ENCODE measurements at regions not wholly inside any gene's neighbourhood (a gene's known extent, or its start where the extent isn't known, plus 50 kb on each side); places are given as distances from the start of the nearest gene placed in this dataset.

- TF ChIP-seq KDM1A (IDR thresholded peaks at IDR 0.05; ENCODE audit: borderline replicate concordance, low read length), result no peak
- TF ChIP-seq TBP (IDR thresholded peaks at IDR 0.05; ENCODE audit: low read depth, low read length), result no peak
Observed at GRCh38 chr4:124910327-124910726, 197.8 kb upstream of the ANKRD50 start (continued).

Data from H1 (cell line).